Neuronal stem cell (in vitro differentiated cells): ENCODE measurements at regions not wholly inside any gene's neighbourhood (a gene's known extent, or its start where the extent isn't known, plus 50 kb on each side); places are given as distances from the start of the nearest gene placed in this dataset.
A peak's percentile ranks its signal among the peaks of the same experiment; 100 is the strongest.

Experiments used
- DNase-seq: peaks from one replicate; pipeline ENCODE4 v3.0.0-alpha.2; 2013; ENCODE audit warnings: low spot score
- H2AFZ ChIP-seq: one replicate; pipeline ENCODE4 v1.6.1; 2013; ENCODE audit warnings: mild to moderate bottlenecking, low read length, inconsistent platforms
- H2AK5ac ChIP-seq: 2 replicates; pipeline ENCODE4 v1.6.1; 2013; ENCODE audit warnings: low read depth, mild to moderate bottlenecking, inconsistent platforms, low read length, moderate library complexity, mixed read lengths
- H2BK120ac ChIP-seq: 2 replicates; pipeline ENCODE4 v1.6.1; 2013; ENCODE audit warnings: low read depth, mild to moderate bottlenecking, inconsistent platforms, low read length, moderate library complexity, mixed read lengths
- H2BK12ac ChIP-seq: one replicate; pipeline ENCODE4 v1.6.1; 2013; ENCODE audit warnings: low read length, inconsistent platforms
- H2BK15ac ChIP-seq: 2 replicates; pipeline ENCODE4 v1.6.1; 2013; ENCODE audit warnings: mild to moderate bottlenecking, low read length, inconsistent platforms, mixed read lengths
- H2BK5ac ChIP-seq: one replicate; pipeline ENCODE4 v1.6.1; 2013; ENCODE audit warnings: inconsistent platforms, mild to moderate bottlenecking, low read length, moderate library complexity
- H3K14ac ChIP-seq: one replicate; pipeline ENCODE4 v1.6.1; 2013; ENCODE audit warnings: low read length, inconsistent platforms
- H3K18ac ChIP-seq: 2 replicates; pipeline ENCODE4 v1.6.1; 2013; ENCODE audit warnings: low read length, inconsistent platforms
- H3K23ac ChIP-seq: 2 replicates; pipeline ENCODE4 v1.6.1; 2013; ENCODE audit warnings: low read depth, mild to moderate bottlenecking, mixed read lengths, low read length, inconsistent platforms; ENCODE audit not compliant: poor library complexity
- H3K27ac ChIP-seq: replicated peaks from 3 replicates; pipeline ENCODE4 v1.5.1; 2013; ENCODE audit warnings: low read length, inconsistent platforms
- H3K27me3 ChIP-seq, 3 experiments: 2 replicates each; pipeline ENCODE4 v1.6.1; 2013; ENCODE audit warnings: low read length in 3 of 3, mild to moderate bottlenecking in 2 of 3, inconsistent platforms in 1 of 3, low read depth in 1 of 3, mixed read lengths in 1 of 3, moderate library complexity in 1 of 3; ENCODE audit not compliant: control insufficient read depth in 3 of 3, insufficient read depth in 3 of 3
- H3K36me3 ChIP-seq, 2 donors: replicated peaks in 1 of 2; 2 replicates each; pipeline ENCODE4 v1.6.1; 2013; ENCODE audit warnings: low read length in 2 of 2; ENCODE audit not compliant: control insufficient read depth in 2 of 2, insufficient read depth in 2 of 2
- H3K4ac ChIP-seq: 2 replicates; pipeline ENCODE4 v1.6.1; 2013; ENCODE audit warnings: inconsistent platforms, mild to moderate bottlenecking, low read length, moderate library complexity
- H3K4me1 ChIP-seq, 2 donors: 1 replicate in 1 of 2; 2 replicates in 1 of 2; pipeline ENCODE4 v1.6.1; 2013; ENCODE audit warnings: low read length in 2 of 2, low read depth in 1 of 2; ENCODE audit not compliant: control insufficient read depth in 2 of 2, insufficient read depth in 1 of 2
- H3K4me2 ChIP-seq: one replicate; pipeline ENCODE4 v1.6.1; 2013; ENCODE audit warnings: mild to moderate bottlenecking, low read length, inconsistent platforms; ENCODE audit not compliant: insufficient read depth, poor library complexity, severe bottlenecking
- H3K4me3 ChIP-seq, 2 donors: 2 replicates each; pipeline ENCODE4 v1.5.1; 2013; ENCODE audit warnings: low read length in 2 of 2, mild to moderate bottlenecking in 2 of 2, inconsistent platforms in 1 of 2, moderate library complexity in 1 of 2
- H3K79me1 ChIP-seq: one replicate; pipeline ENCODE4 v1.6.1; 2013; ENCODE audit warnings: low read depth, mild to moderate bottlenecking, inconsistent platforms, low read length, moderate library complexity
- H3K9ac ChIP-seq: one replicate; pipeline ENCODE4 v1.6.1; 2013; ENCODE audit warnings: mild to moderate bottlenecking, low read depth, low read length, inconsistent platforms; ENCODE audit not compliant: poor library complexity
- H3K9me3 ChIP-seq, 2 donors: replicated peaks in 1 of 2; 2 replicates each; pipeline versions ENCODE3 to v1.6.1; 2013; ENCODE audit warnings: low read length in 2 of 2, mild to moderate bottlenecking in 2 of 2, inconsistent platforms in 1 of 2, low read depth in 1 of 2, mixed read lengths in 1 of 2, moderate library complexity in 1 of 2; ENCODE audit not compliant: control insufficient read depth in 2 of 2, insufficient read depth in 1 of 2
- H4K8ac ChIP-seq: one replicate; pipeline ENCODE4 v1.6.1; 2013; ENCODE audit warnings: low read depth, mild to moderate bottlenecking, inconsistent platforms, low read length, moderate library complexity
- H4K91ac ChIP-seq: one replicate; pipeline ENCODE4 v1.6.1; 2013; ENCODE audit warnings: low read length, low read depth, mild to moderate bottlenecking, inconsistent platforms; ENCODE audit not compliant: poor library complexity
- WGBS, 2 donors: extraction: QIAGEN DNeasy Blood & Tissue Kit; methylation state at CpG; one replicate each; pipeline ENCODE4 v1.1.7; 2013; ENCODE audit warnings: missing lambda C conversion rate in 2 of 2, mixed read lengths in 1 of 2; ENCODE audit not compliant: insufficient read length in 2 of 2, insufficient replicate concordance in 1 of 2; ENCODE audit errors: extremely low coverage in 2 of 2; 5-methylcytosine and 5-hydroxymethylcytosine counted together

DNA sequence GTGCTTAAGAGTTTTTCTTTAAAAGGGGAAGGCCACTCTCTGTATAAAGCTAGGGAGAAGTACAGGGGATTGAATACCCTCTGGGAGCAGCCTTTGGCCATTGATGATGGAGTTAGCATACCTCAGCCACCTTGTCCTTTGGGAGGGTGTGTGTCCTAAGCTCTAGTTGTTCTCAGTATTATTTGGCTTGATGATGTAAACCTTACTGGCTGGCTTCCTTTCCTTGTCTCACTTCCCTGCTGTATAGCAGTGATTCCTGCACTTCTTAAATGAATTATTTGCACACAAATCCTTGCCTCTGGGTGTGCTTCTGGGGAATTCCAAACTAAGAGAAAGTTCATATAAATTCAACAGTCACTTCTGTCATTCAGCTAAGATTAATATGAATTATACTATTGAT lies 234.9 kb upstream of the RIOK2 start:
- Histone ChIP-seq H3K9ac (no peak overlapping the region), H3K23ac (no peak overlapping the region), H2BK120ac (no peak overlapping the region), H3K79me1 (no peaks in the 10 kb centered on the region), H2AK5ac (no peak overlapping the region), H3K27ac (no peak overlapping the region), H4K91ac (no peak overlapping the region), H3K4me2 (no peak overlapping the region), H2BK12ac (no peak overlapping the region), H4K8ac (no peak overlapping the region), H3K9me3 (no peaks in the 10 kb centered on the region), H3K36me3 (no peaks in the 10 kb centered on the region), H3K27me3 (no peaks in the 10 kb centered on the region), H2AFZ (no peak overlapping the region), H3K18ac (no peak overlapping the region), H3K14ac (no peak overlapping the region), H3K4me1 (peaks cover 3 to 7% of the 10 kb centered on the region in 2 donors), H3K4me3 (no peak overlapping the region), H2BK5ac (no peak overlapping the region), H2BK15ac (no peak overlapping the region), H3K4ac (no peak overlapping the region)
- no peak for DNase-seq

DNA sequence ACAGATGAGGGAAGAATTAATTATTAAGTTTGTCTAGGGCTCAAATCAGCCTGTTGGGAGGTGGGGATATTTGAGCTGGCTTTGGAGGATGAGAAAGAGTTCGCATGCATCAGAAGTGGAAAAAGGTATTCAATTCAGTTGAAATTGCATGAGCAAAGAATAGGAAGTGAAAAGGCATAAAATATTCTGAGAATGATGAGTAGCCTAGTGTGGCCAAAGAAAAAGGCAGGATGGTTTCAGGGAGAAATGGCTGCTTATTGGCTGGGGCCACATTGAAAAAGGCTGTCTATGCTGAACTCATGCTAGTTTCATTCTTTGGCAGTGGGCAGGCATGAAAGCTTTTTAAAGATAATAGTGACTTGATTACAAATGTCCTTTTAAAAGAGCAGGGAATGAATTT lies 235.4 kb upstream of the RIOK2 start:
- no peak overlapping the region for H3K4me3 ChIP-seq
- no peak overlapping the region for H4K91ac ChIP-seq
- no peak overlapping the region for H2BK120ac ChIP-seq
- H3K79me1 ChIP-seq, result no peaks in the 10 kb centered on the region
- H3K4ac ChIP-seq, result no peak overlapping the region
- no peaks in the 10 kb centered on the region for H3K36me3 ChIP-seq
- H3K23ac ChIP-seq, result no peak overlapping the region
- no peak overlapping the region for H3K27ac ChIP-seq
- no peak overlapping the region for H2BK5ac ChIP-seq
- H3K18ac ChIP-seq, result no peak overlapping the region
- no peak overlapping the region for H3K9ac ChIP-seq
- H2AFZ ChIP-seq, result peak overlapping the region; percentile 19
- no peaks in the 10 kb centered on the region for H3K9me3 ChIP-seq
- peaks cover 3 to 7% of the 10 kb centered on the region in 2 donors for H3K4me1 ChIP-seq
- H3K14ac ChIP-seq, result no peak overlapping the region
- WGBS, 2 donors, result no CpG with 5 or more reads among the region's 1 CpG
- no peak overlapping the region for H2AK5ac ChIP-seq
- H2BK15ac ChIP-seq, result no peak overlapping the region
- H4K8ac ChIP-seq, result no peak overlapping the region
- no peaks in the 10 kb centered on the region for H3K27me3 ChIP-seq
- no peak overlapping the region for H3K4me2 ChIP-seq
- H2BK12ac ChIP-seq, result no peak overlapping the region
- DNase-seq, result no peak

DNA sequence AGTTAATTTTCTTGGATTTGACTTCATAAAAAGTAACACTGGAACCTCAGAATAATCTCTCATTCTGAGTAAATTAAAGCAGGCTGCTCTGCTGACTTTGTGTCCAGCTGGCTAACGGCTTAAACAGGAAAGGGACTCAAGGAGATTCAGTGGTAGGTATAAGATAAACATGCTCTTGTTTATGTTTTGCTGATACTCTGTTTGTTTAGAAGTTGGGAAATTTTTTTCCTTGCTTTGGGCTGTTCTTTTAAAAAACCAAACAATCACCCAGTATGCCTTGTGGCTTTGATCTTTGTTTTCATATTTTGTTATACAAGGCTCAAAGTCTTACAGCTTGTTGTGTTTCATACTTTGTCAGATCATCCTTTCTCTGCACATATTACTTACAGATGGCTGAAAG lies 237.6 kb upstream of the RIOK2 start:
- Histone ChIP-seq H3K4ac (no peak overlapping the region), H2AFZ (no peak overlapping the region), H3K27ac (no peak overlapping the region), H3K4me3 (no peak overlapping the region), H2BK120ac (no peak overlapping the region), H3K14ac (no peak overlapping the region), H4K8ac (no peak overlapping the region), H2BK5ac (no peak overlapping the region), H3K79me1 (no peaks in the 10 kb centered on the region), H4K91ac (no peak overlapping the region), H2AK5ac (no peak overlapping the region), H3K4me1 (peaks cover 0 to 5% of the 10 kb centered on the region in 2 donors), H3K9me3 (no peaks in the 10 kb centered on the region), H2BK15ac (no peak overlapping the region), H3K18ac (no peak overlapping the region), H3K27me3 (no peaks in the 10 kb centered on the region), H3K9ac (no peak overlapping the region), H3K23ac (no peak overlapping the region), H3K4me2 (no peak overlapping the region), H2BK12ac (no peak overlapping the region), H3K36me3 (no peaks in the 10 kb centered on the region)
- no CpG with 5 or more reads among the region's 1 CpG for WGBS, 2 donors
- no peak for DNase-seq

- no peaks in the 10 kb centered on the region for H3K9me3 ChIP-seq
These were observed 239.6 kb upstream of the RIOK2 start for GRCh38 chr5:97422678-97423077.

More at GRCh38 chr5:97422678-97423077, 239.6 kb upstream of the RIOK2 start:
- H3K4ac ChIP-seq, result no peak overlapping the region
- no peak overlapping the region for H3K4me3 ChIP-seq
- H3K36me3 ChIP-seq, result no peaks in the 10 kb centered on the region
- no peaks in the 10 kb centered on the region for H3K27me3 ChIP-seq
- no peak for DNase-seq
- no peak overlapping the region for H3K23ac ChIP-seq
- peaks cover 0 to 5% of the 10 kb centered on the region in 2 donors for H3K4me1 ChIP-seq
- H4K91ac ChIP-seq, result no peak overlapping the region
- WGBS, 2 donors, result no CpG with 5 or more reads among the region's 3 CpGs
- H3K18ac ChIP-seq, result no peak overlapping the region
- H3K27ac ChIP-seq, result no peak overlapping the region
- H4K8ac ChIP-seq, result no peak overlapping the region
- no peak overlapping the region for H2BK5ac ChIP-seq
- no peak overlapping the region for H2AK5ac ChIP-seq
- H2AFZ ChIP-seq, result no peak overlapping the region
- H3K4me2 ChIP-seq, result no peak overlapping the region
- no peak overlapping the region for H2BK15ac ChIP-seq
- H2BK120ac ChIP-seq, result no peak overlapping the region
- H3K14ac ChIP-seq, result no peak overlapping the region
- H3K9ac ChIP-seq, result no peak overlapping the region
- H2BK12ac ChIP-seq, result no peak overlapping the region
- H3K79me1 ChIP-seq, result no peaks in the 10 kb centered on the region
